Activated CD8-positive, alpha-beta memory T cell treated with anti-CD3 and anti-CD28 coated beads for 36 hours (primary cell): ENCODE measurements at regions not wholly inside any gene's neighbourhood (a gene's known extent, or its start where the extent isn't known, plus 50 kb on each side); places are given as distances from the start of the nearest gene placed in this dataset.
"Not testable (repeated sequence)": the region's sequence is repeated elsewhere in the genome, so short reads cannot be mapped to it uniquely, and the experiment has no call there.

Source experiments
- CTCF ChIA-PET: fragments of 350-600 bp; sonication (Branson Sonifier 250); formaldehyde crosslinking; loops from one replicate; lab custom pipeline; 2021; ENCODE audit warnings: antibody characterized with exemption; lab: Charles Lee
- POLR2A ChIA-PET: fragments of 350-600 bp; sonication (Branson Sonifier 250); formaldehyde crosslinking; loops from one replicate; lab custom pipeline; 2021; ENCODE audit warnings: antibody characterized with exemption; lab: Charles Lee

- CTCF ChIA-PET, result no interaction called here
- POLR2A ChIA-PET, result no interaction called here
Observed at GRCh38 chr5:112532654-112533360, 113.7 kb upstream of the EPB41L4A start.

GRCh38 chr5:112533362-112533761, 114.3 kb upstream of the EPB41L4A start:
- POLR2A ChIA-PET, result no interaction called here

GRCh38 chr5:112534067-112534583, 115.0 kb upstream of the EPB41L4A start:
- ChIA-PET CTCF (no interaction called here), POLR2A (no interaction called here)

More at GRCh38 chr5:112533362-112533761, 114.3 kb upstream of the EPB41L4A start:
- CTCF ChIA-PET, result no interaction called here

GRCh38 chr5:112534611-112535255, 115.7 kb upstream of the EPB41L4A start:
- ChIA-PET CTCF (no interaction called here), POLR2A (no interaction called here)

GRCh38 chr5:112535356-112535755, 116.3 kb upstream of the EPB41L4A start:
- CTCF ChIA-PET, result no interaction called here

GRCh38 chr5:112544558-112544957, 125.5 kb upstream of the EPB41L4A start:
- CTCF ChIA-PET, POLR2A ChIA-PET: not testable (repeated sequence)

More at GRCh38 chr5:112535356-112535755, 116.3 kb upstream of the EPB41L4A start:
- POLR2A ChIA-PET, result no interaction called here

- ChIA-PET POLR2A (interaction anchor here (0.6 kb wide), 1 partner anchor 93 kb away, joined by 4 read pairs; no protein-coding TSS in a partner anchor), CTCF (interaction anchor here (1.9 kb wide), 1 partner anchor 210 kb away, joined by 7 read pairs; no protein-coding TSS in a partner anchor)
Observed at GRCh38 chr5:112546946-112547592, 128.0 kb upstream of the EPB41L4A start.

GRCh38 chr5:112548246-112548881, 129.3 kb upstream of the EPB41L4A start:
- ChIA-PET POLR2A (no interaction called here), CTCF (interaction anchor here (1.9 kb wide), 1 partner anchor 209 kb away, joined by 7 read pairs; no protein-coding TSS in a partner anchor)

GRCh38 chr5:112549127-112549526, 130.1 kb upstream of the EPB41L4A start:
- ChIA-PET POLR2A (no interaction called here), CTCF (no interaction called here)

- CTCF ChIA-PET, result interaction anchor here (2.1 kb wide), 1 partner anchor 208 kb away, joined by 10 read pairs; no protein-coding TSS in a partner anchor
- POLR2A ChIA-PET, result no interaction called here
Observed at GRCh38 chr5:112549605-112550166, 130.6 kb upstream of the EPB41L4A start.

GRCh38 chr5:112551419-112552032, 132.4 kb upstream of the EPB41L4A start:
- ChIA-PET POLR2A (no interaction called here), CTCF (interaction anchor here (0.7 to 3.5 kb wide), 10 partner anchors 11 to 777 kb away, joined by 3 to 12 read pairs (median 3); no protein-coding TSS in a partner anchor)

- CTCF ChIA-PET, result interaction anchor here (1.5 to 3.5 kb wide), 2 partner anchors 206 to 208 kb away, joined by 3 to 12 read pairs; no protein-coding TSS in a partner anchor
- POLR2A ChIA-PET, result no interaction called here
Observed at GRCh38 chr5:112552216-112552615, 133.1 kb upstream of the EPB41L4A start.

- POLR2A ChIA-PET, result no interaction called here
- CTCF ChIA-PET, result interaction anchor here (1.5 to 3.5 kb wide), 2 partner anchors 205 to 207 kb away, joined by 3 to 12 read pairs; no protein-coding TSS in a partner anchor
Observed at GRCh38 chr5:112552791-112553190, 133.7 kb upstream of the EPB41L4A start.

- ChIA-PET POLR2A (no interaction called here), CTCF (interaction anchor here (1.0 to 3.5 kb wide), 3 partner anchors 71 to 305 kb away, joined by 3 to 12 read pairs (median 3); no protein-coding TSS in a partner anchor)
Observed at GRCh38 chr5:112554101-112554977, 135.3 kb upstream of the EPB41L4A start.

GRCh38 chr5:112555197-112555596, 136.1 kb upstream of the EPB41L4A start:
- CTCF ChIA-PET, result interaction anchor here (3.5 kb wide), 1 partner anchor 203 kb away, joined by 12 read pairs; no protein-coding TSS in a partner anchor

GRCh38 chr5:112555691-112556090, 136.6 kb upstream of the EPB41L4A start:
- POLR2A ChIA-PET, result no interaction called here
- CTCF ChIA-PET, result no interaction called here

More at GRCh38 chr5:112555197-112555596, 136.1 kb upstream of the EPB41L4A start:
- POLR2A ChIA-PET, result no interaction called here

GRCh38 chr5:112559501-112559900, 140.4 kb upstream of the EPB41L4A start:
- CTCF ChIA-PET, POLR2A ChIA-PET: not testable (repeated sequence)
